ENCODE measurements at regions not wholly inside any gene's neighbourhood (a gene's known extent, or its start where the extent isn't known, plus 50 kb on each side); places are given as distances from the start of the nearest gene placed in this dataset.
"Not testable (repeated sequence)": the region's sequence is repeated elsewhere in the genome, so short reads cannot be mapped to it uniquely, and the experiment has no call there.

- no peak for DNase-seq
These were observed 641.6 kb downstream of the ANKRD50 start for GRCh38 chr4:124070688-124071484.

- DNase-seq = not testable (repeated sequence)
These were observed 637.3 kb downstream of the ANKRD50 start for GRCh38 chr4:124075276-124075675.

DNA sequence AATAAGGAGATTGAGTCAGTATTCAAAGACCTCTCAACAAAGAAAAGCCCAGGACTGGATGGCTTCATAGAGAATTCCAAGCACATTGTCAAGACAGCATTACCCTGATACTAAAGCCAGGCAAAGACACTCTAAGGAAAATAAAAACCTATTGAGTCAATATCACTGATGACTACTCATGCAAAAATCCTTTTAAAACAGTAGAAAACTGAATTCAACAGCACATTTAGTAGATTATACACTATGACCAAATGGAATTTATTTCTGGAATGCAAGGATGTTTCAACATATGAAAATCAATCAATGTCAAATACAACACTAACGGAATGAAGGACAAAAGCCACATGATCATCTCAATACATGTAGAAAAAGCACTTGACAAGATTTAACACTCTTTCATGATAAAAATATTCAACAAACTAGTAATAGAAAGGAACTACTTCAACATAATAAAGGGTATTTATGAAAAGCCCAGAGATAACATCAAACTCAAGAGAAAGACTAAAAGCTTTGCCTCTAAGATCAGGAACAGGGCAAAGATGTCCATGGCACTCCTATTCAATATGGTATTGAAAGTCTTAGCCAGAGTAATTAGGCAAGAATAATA lies 633.3 kb downstream of the ANKRD50 start:
- DNase-seq = no peak

- no peak for DNase-seq
These were observed 628.8 kb downstream of the ANKRD50 start for GRCh38 chr4:124083711-124084110.

GRCh38 chr4:124085561-124086180 lies 626.9 kb downstream of the ANKRD50 start:
- no peak for DNase-seq

GRCh38 chr4:124090021-124090420 lies 622.5 kb downstream of the ANKRD50 start:
- no peak for DNase-seq

DNA sequence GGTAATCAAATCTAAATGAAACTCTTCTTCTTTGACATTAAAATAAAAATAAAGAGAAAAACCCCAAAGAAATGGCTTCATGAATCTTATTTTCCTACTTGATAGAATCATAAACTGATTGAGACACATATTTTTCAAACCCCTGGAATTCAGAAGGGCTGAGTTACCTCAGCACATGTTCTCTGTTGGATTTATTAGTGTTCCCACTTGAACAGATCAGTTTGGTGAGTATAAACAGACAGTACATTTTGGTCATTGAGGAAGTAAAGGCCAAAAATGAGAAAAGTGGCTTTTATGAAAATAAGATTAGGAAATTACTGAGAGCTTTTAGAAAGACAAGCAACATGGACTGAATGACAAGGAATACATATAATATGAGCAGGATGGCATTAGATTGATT lies 620.4 kb downstream of the ANKRD50 start:
- DNase-seq = no peak

DNA sequence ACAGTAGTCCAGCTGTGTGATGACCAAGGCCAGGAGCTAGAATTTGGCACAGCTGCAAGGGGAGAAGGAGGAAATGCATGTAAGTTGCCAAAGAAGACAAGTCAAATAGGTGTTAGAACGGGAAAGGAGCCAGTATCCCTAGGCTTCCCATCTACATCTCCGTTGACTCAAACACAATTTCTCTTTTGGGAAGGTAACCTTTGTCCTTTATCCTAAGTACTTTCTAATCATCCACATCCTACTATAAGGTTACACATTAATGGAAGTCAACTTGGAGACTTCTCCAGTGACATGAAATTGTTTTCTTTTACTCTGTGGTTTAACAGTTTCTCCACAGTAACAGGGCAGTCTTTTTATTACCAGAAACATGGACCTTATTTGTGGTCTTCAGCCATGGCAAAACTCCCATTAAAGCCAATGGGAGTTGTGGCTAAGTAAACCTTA lies 620.0 kb downstream of the ANKRD50 start:
- no peak for DNase-seq

GRCh38 chr4:124095621-124096020 lies 616.9 kb downstream of the ANKRD50 start:
- DNase-seq = no peak

- no peak for DNase-seq
These were observed 616.2 kb downstream of the ANKRD50 start for GRCh38 chr4:124096290-124096689.

DNA sequence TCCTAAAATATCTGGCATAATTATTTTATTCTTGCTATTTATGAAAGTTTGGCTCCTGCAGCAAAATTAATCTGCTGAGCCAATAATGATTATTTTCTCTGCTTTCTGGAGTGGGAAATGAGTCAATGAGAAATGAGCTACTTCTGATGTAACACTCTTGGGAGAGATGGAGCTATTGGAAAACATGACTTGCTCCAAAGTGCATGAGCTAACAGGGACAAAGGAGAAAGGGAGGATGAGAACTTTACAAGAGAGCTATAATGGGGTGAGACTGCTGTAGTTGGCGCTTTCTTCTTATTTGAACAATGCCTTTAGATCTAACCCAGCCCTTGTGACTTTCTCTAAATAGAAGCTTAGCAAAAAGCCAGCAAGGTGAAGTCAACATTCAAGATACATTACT lies 615.1 kb downstream of the ANKRD50 start:
- DNase-seq = no peak

GRCh38 chr4:124104101-124104500 lies 608.4 kb downstream of the ANKRD50 start:
- DNase-seq = no peak

GRCh38 chr4:124104628-124105027 lies 607.9 kb downstream of the ANKRD50 start:
- no peak for DNase-seq

GRCh38 chr4:124105212-124105611 lies 607.3 kb downstream of the ANKRD50 start:
- no peak for DNase-seq

- DNase-seq = no peak
These were observed 601.1 kb downstream of the ANKRD50 start for GRCh38 chr4:124111411-124111810.

DNA sequence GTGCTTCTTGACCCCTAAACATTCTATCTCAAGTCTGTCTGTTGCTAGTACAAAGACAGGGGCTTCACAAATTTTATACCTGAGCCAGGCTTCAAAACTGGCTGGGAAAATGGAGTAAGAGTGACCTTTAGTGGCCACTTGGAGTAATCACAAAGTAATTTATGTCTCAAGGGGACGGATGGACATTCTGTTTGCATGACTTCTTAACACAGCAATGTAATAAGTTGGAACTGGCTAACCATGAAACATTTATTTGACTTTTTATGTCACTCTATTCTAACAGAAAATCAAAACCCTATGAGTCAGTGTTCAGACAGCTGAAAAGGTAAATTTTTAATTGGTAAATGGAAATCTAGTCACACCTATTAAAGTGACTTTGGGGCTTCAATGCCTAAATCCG lies 600.6 kb downstream of the ANKRD50 start:
- DNase-seq = no peak

GRCh38 chr4:124118061-124118460 lies 594.5 kb downstream of the ANKRD50 start:
- no peak for DNase-seq

GRCh38 chr4:124121461-124121971 lies 591.0 kb downstream of the ANKRD50 start:
- no peak for DNase-seq

GRCh38 chr4:124123181-124123580 lies 589.4 kb downstream of the ANKRD50 start:
- DNase-seq = no peak

DNA sequence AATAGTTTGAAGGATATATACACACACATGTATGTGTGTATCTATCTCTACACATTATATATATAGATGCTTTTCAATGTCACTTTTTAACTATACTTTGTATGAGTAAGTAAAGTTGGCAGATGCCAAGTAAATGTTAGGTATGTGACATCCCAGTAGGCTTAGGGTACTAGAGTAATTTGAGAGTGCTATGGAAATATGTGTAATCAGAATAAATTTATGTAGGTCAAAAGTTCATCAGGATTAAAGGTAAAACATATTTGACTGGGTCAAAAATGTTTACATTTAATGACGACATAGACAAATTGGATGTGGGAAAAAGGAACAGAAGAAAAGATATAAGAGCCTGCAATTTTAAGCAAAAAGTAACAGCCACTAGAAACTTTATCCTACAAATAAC lies 588.8 kb downstream of the ANKRD50 start:
- DNase-seq = no peak

GRCh38 chr4:124131324-124131723 lies 581.2 kb downstream of the ANKRD50 start:
- DNase-seq = not testable (repeated sequence)

DNA sequence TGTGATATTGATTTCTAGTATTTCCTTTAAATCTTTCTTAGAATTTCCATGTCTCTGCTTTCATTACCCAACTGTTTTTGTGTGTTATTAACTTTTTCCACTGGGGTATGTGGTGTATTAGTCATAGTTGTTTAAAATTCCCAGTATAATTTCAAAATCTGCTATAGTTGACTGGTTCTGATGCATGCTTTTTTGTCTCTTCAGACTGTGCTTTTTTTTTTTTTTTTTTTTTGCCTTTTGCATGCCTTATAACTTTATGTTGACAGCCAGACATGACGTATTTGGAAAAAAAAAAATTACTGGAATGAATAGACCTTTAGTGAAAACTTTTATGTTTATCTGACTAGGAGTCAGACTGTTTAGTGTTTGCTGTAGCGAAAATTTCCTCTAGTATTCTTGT lies 580.4 kb downstream of the ANKRD50 start:
- no peak for DNase-seq

DNA sequence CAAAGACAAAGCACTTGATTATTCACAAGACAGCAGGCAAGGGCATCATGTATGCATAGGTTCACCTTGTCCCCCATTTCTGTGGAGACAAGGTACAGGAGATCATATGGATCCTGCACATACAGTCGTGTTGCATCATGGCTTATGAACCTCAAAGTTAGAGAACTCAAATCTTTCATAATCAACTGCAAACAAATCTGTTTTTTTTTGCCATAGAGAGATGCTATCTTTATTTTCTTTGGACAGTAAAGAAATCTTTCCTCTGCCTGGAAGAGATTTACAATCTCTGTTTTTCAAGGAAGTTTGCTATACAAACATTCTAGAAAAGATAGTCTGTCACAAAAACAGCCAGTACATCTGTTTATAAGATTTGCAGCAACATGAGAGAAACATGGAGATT lies 578.8 kb downstream of the ANKRD50 start:
- DNase-seq = no peak

DNA sequence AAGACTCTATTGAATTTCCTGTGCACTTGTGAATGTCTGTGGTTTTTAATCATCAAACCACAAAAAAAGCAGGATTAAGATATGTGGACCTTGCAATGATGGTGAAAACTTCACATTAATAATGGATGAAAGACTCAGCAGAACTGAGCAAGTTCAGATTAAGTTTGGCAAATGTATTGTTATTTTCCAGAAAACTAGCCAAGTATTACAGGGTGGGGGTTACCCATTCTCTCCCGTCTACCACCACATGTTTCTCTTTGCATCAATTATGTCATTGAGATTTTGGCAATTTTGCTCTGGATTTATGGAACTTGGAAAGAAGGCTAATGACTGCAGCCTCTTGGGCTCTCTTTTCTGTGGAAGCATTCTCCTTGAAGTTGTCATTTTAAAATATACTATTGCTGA lies 577.1 kb downstream of the ANKRD50 start:
- DNase-seq = no peak

Measured in stimulated activated CD4-positive, alpha-beta T cell treated with anti-CD3 and anti-CD28 coated beads, Interleukin-15, amount 100 ng/mL, for 24 hours (primary cell).